DMS114 treated with DMSO at 0.1 percent for 48 hours (cell line): ENCODE measurements at regions not wholly inside any gene's neighbourhood (a gene's known extent, or its start where the extent isn't known, plus 50 kb on each side); places are given as distances from the start of the nearest gene placed in this dataset.

ENCODE experiments used
- DNase-seq: peaks from one replicate; lab custom pipeline; 2025; ENCODE audit not compliant: unreplicated experiment; lab: John Stamatoyannopoulos, UW

DNA sequence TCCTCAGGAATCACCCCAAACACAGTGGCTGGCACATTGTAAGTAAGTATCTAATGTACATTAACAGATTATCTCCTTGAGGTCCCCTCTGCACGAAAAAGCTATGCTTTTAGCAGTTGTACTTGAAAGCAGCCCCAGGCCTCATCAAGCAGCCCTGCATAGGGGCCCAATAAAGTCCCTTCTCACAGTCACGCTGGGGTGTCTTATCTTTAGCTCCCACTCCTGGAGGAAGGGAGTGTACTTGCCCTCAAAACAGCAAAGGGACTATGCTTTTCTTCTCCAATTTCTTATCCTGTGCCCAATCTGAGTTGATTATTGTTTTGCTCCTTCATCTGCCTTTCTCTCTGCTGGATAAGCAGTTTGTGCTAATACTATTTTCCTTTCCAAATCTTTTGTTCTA lies 168.8 kb upstream of the PLXNA2 start:
- no peak for DNase-seq

DNA sequence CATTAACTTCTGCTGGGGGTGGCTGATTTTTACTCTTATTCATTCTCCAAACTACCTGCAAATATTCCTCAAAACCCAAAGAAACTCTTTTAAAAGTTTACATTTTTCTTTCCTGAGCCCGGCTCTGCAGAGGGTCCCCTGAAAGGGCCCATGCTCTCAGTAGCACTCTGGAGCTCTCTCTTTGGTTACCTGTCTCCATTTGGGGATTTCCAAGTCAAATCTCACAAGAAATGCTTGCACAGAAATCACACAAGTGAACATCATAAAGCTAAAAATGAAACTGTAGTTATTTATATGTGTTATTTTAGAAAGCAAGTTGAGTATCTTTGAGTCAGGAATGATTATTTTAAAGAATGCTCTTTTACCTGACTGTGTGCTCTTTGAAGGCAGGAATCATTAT lies 174.5 kb upstream of the PLXNA2 start:
- DNase-seq, result no peak

DNA sequence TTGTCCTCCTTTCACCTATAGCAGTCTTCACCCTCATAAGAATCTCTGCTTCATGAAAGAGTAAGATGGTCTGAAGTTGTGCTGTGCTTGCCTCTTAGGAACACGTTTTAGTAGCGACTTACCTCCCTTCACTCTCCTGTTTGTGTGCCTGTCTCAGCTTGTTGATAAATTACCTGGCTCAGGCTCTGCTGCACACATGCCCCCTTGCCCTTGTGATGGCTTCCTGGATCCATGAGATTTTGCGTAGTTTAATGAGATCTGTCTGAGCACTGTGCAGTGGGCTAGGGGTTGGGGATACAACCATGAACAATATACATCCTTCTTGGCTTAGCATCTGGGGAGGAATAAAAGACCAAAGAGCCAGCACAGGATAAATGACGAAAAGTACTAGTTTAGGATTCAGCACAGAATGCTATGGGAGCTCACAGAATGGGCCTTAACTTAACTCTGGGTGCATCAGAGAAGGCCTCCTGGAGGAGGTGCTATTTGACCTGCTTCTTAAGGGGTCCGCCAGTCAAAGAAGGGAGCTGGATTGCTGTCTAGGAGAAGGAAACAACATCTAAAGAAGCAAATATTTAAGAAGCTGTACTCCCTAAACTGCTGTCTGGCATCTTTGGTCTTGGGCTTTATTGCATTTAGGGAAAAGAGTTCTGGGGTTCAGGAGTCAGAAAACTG lies 175.7 kb upstream of the PLXNA2 start:
- no peak for DNase-seq

DNA sequence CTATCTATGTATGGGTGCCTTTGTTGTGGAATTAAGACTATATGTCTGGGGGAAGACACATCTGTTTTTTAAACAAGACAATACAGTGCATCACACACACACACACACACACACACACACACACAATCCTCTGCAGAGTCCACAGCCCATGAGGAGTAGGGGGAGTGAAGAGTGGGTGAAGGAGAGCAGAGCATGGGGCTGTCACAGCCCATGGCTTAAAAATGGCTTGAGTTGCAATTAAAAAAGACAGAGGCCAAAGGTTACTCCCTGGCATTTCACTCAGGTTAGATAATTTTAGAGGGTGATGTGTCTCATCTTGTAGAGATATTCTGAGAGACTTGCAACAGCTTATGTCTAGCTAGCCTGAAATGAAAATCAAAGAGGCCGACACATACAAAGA lies 176.5 kb upstream of the PLXNA2 start:
- no peak for DNase-seq

DNA sequence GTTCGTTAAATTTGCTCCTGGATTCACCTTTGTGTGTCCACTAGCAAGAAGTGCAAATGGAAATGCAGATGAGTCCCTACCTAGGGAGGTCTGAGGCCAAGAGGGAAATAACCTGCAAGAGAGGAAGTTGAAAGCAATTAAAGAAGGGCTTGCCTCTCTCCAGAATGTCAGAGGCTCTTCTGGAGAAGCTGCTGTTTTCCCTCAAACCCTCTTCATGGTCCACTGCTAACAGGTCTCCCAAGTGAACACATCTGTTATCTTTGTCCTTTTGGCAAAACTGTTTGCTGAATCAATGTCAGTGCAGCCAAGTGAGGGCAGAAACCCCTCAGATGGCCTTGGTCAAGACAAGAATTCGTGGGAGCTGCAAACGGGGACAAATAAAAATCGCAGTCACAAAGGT lies 177.3 kb upstream of the PLXNA2 start:
- DNase-seq, result no peak

DNA sequence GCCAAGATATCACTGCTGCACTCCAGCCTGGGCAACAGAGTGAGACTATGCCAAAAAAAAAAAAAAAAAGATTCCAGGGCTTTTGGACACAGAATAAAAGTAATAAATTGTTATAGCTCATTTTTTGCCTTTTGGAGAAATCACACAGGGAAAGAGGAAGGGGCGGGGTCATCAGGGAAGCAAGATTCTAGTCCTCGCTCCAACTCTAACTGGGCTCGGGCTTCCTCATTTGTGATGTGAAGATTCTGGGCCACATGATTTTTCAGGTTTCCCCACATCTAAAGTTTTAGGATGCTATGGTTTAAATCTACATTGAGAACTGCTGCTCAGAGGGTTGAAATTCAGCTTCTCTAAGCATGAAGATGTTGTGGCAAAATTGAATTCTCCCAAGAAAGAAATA lies 179.3 kb upstream of the PLXNA2 start:
- no peak for DNase-seq

DNA sequence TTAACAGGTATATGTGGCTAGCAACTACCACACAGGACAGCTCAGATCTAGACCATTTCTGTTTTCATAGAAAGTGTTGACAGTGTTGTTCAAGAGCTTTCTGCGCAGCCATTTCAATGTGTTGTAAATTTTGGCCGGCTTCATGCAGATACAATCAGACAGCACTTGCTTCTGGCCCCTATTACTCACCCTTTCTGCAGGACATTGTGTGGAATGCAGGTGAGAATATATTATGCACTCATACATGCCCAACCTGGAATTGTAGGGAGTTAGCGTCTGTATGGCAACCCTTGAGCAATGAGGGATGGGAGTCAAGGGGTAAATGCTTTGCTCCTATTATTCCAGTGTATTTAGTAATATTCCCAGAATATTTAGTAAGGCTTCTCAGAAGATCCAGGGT lies 180.9 kb upstream of the PLXNA2 start:
- DNase-seq, result no peak

DNA sequence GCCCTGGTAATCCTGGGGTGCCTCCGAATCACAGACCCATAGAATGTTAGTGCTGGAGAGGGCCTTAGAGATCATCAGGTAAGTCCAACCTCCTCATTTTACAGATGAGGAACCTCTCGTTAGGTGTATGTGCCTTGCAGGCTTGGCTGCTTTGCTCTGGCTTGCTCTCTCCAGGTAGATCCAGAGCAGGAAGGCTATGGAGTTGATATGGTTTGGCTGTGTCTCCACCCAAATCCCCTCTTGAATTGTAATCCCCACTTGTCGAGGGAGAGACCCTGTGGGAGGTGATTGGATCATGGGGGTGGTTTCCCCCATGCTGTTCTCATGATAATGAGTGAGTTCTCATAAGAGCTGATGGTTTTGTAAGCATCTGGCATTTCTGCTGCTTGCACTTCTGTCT lies 186.0 kb upstream of the PLXNA2 start:
- DNase-seq, result no peak

DNA sequence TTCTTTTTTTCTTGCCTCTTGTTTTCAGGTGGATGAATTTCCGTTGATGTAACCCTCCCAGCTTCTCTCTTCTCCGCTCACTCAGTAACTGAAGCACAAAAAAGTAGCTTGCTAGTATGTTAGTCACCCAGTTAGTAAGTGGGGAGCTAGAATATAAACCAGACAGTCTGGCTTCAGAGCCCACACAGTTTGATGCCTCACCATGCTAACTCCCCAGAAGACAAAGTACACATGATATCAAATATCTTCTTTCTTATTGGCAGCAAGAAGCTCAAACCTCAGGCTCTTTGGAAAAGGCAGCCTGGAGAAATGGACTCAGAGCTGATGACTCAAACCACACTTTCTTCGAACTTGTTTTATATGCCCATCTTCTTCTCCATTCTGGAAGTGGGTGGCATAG lies 187.5 kb upstream of the PLXNA2 start:
- no peak for DNase-seq

DNA sequence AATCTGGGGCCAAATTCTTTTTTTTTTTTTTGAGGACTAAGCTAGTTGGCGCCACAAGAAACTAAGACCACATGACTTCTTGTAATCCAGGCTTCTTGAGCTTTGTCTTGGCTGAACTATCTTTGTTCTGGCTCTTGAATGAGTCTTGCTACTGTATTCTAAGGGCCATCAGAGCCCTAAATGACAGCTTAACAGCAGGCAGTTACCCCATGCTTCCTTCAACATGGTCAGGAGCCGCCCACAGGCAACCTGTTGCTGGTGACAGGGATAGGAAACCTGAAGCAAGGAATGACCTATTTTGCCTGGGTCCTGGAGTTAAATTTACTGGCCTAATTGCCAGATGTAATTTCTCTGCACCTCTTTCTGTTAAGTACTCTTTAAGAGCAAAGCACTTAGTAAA lies 188.2 kb upstream of the PLXNA2 start:
- DNase-seq, result no peak

DNA sequence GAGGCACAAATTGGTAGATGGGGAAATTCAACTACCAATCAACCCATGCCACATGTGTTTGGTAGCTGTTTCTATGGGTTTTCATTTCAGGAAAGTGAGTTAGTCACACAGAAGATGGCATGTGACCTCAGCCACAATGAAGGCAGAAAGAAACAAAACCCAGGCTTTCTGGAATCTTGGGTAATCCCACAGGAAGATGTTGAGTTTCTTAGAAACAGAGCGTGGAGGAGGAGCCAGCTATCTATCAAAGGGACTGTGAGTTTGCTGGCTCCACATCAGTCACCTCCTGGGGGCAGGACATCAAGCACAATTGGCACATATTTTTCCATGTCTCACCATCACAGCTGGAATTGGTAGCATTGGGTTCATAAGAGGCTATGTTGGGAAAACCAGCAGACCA lies 188.9 kb upstream of the PLXNA2 start:
- no peak for DNase-seq

DNA sequence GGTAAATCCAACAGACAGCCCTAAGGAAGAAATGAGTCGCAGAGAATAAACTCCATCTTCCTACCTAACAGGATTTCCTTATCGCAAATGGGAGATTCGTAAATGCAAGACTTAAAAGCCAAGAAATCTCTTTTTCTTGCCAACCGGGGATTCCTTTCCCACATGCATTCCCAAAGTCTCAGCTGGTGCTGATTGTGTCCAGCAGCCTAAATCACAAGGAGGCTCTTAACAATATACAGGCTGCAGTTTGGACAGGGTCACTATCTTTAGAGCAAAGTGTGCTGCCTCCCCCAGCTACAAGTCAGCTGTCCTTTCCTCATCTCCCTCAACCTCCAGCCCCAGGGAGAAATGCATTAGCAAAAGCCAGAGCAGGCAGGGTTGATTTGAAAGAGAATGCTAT lies 189.8 kb upstream of the PLXNA2 start:
- DNase-seq, result no peak

DNA sequence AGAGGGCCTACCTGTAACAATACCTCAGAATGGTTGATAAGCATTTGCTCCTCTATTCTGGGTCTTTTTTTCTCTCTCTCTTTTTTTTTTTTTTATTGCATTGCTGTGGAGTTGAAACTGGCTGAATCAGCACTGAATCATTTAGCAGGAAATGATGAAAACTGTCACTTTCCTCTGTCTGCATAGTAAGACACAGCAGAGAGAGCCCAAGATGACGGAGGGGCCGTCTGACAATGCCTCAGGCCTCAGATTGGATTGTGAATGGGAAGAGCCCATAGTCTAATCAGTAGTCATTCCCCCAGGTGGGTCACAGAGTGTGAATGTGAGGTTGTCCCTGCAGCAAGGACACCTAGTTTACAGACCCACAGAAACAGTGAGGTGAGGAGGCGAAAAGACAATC lies 193.2 kb upstream of the PLXNA2 start:
- DNase-seq, result no peak

DNA sequence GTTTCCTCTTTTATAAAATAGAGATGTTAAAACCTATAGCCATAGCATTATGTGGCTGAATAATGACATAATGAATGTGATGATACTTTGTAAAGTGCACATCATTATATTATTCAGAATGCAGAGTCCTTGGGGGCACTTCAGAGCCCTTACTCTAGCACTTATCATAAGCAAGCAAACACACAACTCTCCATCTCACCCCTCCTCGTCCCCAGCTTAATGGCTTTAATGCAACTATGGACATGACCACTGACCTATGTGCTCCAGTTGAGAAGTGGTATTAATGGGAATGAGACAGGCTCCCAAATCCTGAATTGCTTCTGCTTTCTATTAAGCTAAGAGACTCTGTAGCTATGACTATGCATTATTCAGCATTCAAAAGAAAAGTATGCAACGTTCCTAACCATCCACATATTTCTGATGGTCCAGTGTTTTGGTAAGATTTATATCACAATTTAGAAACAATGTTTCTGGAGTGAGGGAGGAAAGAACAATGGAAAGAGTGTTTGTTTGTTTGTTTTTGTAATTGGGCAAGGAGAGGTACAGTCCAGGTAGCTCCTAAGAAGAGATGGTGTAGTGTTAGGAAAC lies 194.0 kb upstream of the PLXNA2 start:
- no peak for DNase-seq

DNA sequence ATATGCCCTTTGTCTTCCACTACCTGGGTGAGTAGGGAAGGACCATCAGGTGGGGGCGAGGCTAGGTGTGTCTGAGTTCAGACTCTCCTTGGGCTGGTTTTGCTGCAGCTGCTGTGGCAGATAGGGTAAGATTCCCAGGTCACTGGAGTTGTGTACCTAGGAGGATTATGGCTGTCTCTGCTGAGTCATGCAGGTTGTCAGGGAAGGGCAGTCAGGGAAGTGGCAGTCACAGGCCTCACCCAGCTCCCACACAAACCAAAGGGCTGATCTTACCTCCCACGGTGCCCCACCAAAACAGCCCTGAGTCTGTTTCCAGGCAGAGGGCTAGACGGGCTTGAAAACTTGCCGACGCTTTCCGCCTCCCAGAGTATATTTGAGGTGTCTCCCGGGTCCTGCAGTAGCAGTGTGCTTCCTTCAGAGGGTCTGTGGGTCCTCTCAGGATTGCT lies 201.6 kb upstream of the PLXNA2 start:
- DNase-seq, result no peak

DNA sequence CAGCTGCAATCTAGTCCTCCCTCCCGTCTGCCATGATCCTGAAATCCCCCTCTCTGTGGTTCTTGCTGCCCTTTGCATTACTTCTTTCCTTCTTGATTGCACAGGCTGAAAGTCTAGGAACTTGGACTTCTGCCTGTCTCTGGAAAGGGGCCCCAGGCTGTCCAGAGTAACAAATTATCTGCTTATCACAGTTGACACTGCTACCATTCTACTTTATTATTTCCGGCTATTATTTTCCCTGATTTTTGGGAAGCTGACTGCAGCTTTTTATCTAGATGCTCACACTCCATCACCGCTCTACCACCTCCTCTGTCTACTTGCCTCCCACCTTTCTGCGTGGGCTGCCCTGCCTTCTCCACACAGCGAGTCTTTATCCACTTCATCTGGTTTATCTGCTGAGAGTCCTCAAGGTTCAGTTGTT lies 202.1 kb upstream of the PLXNA2 start:
- DNase-seq, result no peak

DNA sequence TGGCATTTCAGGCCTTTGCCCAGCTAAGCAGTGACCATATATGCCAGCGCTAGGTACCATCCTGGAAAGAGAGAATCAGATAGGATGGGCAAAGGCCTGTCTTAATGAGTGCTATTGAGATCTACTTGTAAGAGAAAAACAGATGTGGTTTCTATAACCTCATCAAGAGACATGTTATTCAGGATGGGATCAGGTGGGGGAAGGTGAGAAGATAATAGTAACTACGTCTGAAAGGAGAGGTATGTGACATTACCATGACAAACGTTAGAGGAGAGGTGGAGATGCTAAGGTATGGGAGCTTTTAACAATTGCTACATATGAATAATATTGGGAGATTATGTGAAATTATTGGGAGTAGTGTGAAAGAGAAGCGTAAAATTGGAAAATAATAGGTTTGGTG lies 204.2 kb upstream of the PLXNA2 start:
- DNase-seq, result no peak

DNA sequence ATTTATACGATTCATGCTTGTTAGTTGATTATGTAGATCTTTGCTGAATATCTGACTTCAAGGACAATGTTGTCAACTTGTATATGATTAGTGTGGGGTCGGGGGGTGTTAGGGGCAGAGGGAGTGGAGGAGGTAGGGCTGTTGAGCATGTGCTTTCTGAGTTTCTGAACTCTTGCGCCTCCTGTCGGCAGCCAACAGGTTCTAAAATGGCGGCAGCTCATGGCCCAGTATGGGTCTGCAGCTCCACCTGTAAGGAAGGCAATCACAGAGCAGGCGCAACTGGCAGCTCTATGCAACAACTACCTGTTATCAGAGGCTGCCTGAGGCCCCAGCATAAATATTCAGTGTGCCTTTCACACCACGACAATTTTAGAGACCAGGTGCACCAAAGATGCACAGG lies 205.8 kb upstream of the PLXNA2 start:
- DNase-seq, result no peak

DNA sequence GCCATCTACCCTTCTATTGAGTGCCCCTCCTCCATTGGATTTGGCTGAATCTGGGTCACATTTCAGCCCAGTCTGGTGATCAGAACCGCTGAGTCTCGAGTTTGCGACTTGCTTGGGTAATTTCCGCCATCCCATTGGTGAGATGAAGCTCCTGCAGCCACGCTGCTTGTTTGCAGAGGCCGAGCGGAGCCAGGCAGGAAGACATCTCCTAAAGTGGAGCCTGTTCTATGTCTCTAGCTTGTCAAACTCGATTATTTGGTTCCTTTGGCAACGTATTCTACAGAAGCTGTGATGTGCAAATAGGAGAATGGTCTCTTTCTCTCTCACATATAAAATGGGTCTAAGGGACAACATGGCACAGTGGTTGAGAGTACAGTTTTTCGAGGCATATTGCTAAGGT lies 206.8 kb upstream of the PLXNA2 start:
- DNase-seq, result no peak

DNA sequence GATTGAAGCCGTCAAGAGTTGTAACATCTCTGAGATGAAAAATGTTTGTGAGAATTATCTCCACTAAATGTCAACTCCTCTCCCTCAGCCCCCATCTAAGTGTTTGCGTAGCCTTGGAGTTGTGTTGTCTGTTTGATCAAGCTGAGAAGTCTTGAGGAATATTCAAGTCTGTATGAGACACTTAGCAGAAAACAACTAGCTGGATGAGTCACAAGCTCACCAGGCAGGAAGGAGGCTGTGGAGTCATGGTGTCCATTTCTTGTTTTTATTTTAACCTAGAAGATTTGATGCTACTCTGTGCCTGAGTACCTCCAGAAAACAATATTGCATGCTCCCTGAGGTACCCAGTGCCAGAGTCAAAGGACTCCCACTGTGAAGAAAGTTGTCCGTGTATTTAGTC lies 211.6 kb upstream of the PLXNA2 start:
- DNase-seq, result no peak

DNA sequence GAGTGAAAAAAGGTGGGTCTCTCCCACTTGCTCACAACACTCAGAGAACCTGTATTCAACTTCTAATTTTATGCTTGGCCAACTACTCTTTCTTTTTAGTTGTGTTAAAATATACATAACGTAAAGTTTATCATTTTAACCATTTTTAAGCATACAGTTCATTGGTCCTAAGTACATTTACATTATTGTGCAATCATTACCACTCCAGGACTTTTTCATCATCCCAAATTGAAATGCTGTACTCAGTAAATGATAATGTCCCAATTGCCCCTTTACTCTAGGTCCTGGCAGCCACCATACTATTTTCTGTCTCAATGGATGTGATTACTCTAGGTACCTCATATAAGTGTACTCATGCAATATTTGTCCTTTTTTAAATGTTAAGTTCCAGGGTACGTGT lies 212.3 kb upstream of the PLXNA2 start:
- DNase-seq, result no peak

DNA sequence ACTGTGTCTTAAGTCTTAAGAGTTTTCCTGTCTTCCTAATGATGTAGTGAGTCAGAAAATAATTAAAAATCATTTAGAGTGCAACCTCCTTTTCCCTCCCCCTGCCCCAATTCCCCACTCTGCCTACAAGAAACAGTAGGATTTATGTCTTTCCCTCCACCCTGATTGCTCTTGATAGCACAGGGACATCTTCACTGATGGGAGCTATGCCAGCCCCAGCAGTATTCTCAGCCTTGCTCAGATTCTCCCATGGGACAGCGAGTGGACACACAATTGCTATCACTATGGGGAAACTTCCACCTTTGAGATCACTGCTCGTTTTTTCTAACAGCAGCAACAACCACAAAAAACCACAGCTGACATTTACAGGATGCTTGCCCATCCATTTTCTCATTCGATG lies 216.6 kb upstream of the PLXNA2 start:
- no peak for DNase-seq

DNA sequence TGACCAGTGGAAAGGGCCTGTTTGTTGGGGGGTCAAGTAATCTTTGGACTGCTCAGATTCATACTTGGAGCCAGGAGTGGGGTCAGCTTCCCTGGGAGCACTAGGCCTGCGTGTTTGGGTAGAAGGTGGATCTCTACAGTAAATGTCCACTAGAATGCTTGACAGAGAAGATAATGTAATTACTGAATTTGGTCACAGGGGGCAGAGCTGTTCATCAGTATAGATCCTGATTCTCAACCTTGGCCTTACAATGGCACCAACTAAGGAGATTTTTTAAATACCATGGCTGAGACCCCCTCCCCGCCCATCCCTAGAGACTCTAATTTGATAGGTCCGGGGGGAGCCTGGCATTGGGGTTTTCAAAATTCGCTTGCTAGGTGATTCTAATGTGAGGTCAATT lies 217.5 kb upstream of the PLXNA2 start:
- DNase-seq, result no peak
